HCT116 (cell line): ENCODE measurements at regions not wholly inside any gene's neighbourhood (a gene's known extent, or its start where the extent isn't known, plus 50 kb on each side); places are given as distances from the start of the nearest gene placed in this dataset.
A peak's percentile ranks its signal among the peaks of the same experiment; 100 is the strongest.

Source experiments
- ATF3 ChIP-seq: IDR thresholded peaks from 2 replicates; pipeline ENCODE4 v1.6.1; 2012
- CEBPB ChIP-seq: IDR thresholded peaks from 2 replicates; pipeline ENCODE4 v1.6.1; 2012; ENCODE audit warnings: low read depth
- EZH2 ChIP-seq: fragments of 200-600 bp; sonication (generic); IDR thresholded peaks from 2 replicates; pipeline ENCODE4 v1.6.1; 2017; ENCODE audit warnings: antibody characterized with exemption, mixed run types
- FOSL1 ChIP-seq: IDR thresholded peaks from 2 replicates; pipeline ENCODE4 v1.6.1; 2012; ENCODE audit warnings: low read depth
- POLR2AphosphoS5 ChIP-seq: IDR thresholded peaks from 2 replicates; pipeline ENCODE4 v1.6.1; 2011; ENCODE audit warnings: mild to moderate bottlenecking, low read depth, low read length, moderate library complexity
- SP1 ChIP-seq: IDR thresholded peaks from 2 replicates; pipeline ENCODE4 v1.6.1; 2012; ENCODE audit warnings: low read depth
- YY1 ChIP-seq: IDR thresholded peaks from 2 replicates; pipeline ENCODE4 v1.6.1; 2011; ENCODE audit warnings: low read length, low read depth, moderate library complexity, mild to moderate bottlenecking; ENCODE audit not compliant: insufficient replicate concordance; ENCODE audit errors: extremely low read depth
- TF ChIP-seq, protein P1 (sequence below), 3 experiments: fragments of 200-600 bp in 1 of 3; sonication (generic) in 1 of 3; IDR thresholded peaks in 2 of 3; conservative IDR thresholded peaks in 1 of 3; 2 replicates each; pipeline ENCODE4 v1.5.1; 2012 to 2017; ENCODE audit warnings: low read depth in 2 of 3, low read length in 2 of 3, antibody characterized with exemption in 1 of 3, borderline replicate concordance in 1 of 3, control low read depth in 1 of 3, mild to moderate bottlenecking in 1 of 3, mixed read lengths in 1 of 3, mixed run types in 1 of 3, moderate library complexity in 1 of 3; ENCODE audit not compliant: insufficient read depth in 1 of 3
- TF ChIP-seq, protein P2 (sequence below): IDR thresholded peaks from 2 replicates; pipeline ENCODE4 v1.6.1; 2012; ENCODE audit warnings: low read depth

- TF ChIP-seq EZH2 (no peak), SP1 (no peak), CEBPB (no peak), FOSL1 (no peak), ATF3 (no peak), POLR2AphosphoS5 (no peak), YY1 (no peak)
- TF ChIP-seq, protein P1, sequence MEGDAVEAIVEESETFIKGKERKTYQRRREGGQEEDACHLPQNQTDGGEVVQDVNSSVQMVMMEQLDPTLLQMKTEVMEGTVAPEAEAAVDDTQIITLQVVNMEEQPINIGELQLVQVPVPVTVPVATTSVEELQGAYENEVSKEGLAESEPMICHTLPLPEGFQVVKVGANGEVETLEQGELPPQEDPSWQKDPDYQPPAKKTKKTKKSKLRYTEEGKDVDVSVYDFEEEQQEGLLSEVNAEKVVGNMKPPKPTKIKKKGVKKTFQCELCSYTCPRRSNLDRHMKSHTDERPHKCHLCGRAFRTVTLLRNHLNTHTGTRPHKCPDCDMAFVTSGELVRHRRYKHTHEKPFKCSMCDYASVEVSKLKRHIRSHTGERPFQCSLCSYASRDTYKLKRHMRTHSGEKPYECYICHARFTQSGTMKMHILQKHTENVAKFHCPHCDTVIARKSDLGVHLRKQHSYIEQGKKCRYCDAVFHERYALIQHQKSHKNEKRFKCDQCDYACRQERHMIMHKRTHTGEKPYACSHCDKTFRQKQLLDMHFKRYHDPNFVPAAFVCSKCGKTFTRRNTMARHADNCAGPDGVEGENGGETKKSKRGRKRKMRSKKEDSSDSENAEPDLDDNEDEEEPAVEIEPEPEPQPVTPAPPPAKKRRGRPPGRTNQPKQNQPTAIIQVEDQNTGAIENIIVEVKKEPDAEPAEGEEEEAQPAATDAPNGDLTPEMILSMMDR (IDR thresholded peaks at IDR 0.05 in 2 of 3, conservative IDR thresholded peaks at IDR 0.05 in 1 of 3; ENCODE audit: borderline replicate concordance in 1 of 3, insufficient read depth in 1 of 3, low read depth in 2 of 3, low read length in 2 of 3), result peak; percentile 46 to 90 (median 90); a peak in 5 of 6 replicates
- TF ChIP-seq, protein P2, sequence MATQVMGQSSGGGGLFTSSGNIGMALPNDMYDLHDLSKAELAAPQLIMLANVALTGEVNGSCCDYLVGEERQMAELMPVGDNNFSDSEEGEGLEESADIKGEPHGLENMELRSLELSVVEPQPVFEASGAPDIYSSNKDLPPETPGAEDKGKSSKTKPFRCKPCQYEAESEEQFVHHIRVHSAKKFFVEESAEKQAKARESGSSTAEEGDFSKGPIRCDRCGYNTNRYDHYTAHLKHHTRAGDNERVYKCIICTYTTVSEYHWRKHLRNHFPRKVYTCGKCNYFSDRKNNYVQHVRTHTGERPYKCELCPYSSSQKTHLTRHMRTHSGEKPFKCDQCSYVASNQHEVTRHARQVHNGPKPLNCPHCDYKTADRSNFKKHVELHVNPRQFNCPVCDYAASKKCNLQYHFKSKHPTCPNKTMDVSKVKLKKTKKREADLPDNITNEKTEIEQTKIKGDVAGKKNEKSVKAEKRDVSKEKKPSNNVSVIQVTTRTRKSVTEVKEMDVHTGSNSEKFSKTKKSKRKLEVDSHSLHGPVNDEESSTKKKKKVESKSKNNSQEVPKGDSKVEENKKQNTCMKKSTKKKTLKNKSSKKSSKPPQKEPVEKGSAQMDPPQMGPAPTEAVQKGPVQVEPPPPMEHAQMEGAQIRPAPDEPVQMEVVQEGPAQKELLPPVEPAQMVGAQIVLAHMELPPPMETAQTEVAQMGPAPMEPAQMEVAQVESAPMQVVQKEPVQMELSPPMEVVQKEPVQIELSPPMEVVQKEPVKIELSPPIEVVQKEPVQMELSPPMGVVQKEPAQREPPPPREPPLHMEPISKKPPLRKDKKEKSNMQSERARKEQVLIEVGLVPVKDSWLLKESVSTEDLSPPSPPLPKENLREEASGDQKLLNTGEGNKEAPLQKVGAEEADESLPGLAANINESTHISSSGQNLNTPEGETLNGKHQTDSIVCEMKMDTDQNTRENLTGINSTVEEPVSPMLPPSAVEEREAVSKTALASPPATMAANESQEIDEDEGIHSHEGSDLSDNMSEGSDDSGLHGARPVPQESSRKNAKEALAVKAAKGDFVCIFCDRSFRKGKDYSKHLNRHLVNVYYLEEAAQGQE, result no peak
Observed at GRCh38 chr13:40069173-40070044, 413.9 kb downstream of the COG6 start.
